HG03575 (cell line): ENCODE measurements at regions not wholly inside any gene's neighbourhood (a gene's known extent, or its start where the extent isn't known, plus 50 kb on each side); places are given as distances from the start of the nearest gene placed in this dataset.
"Not testable (repeated sequence)": the region's sequence is repeated elsewhere in the genome, so short reads cannot be mapped to it uniquely, and the experiment has no call there.

Experiments
- ATAC-seq: cut with Tn5 transposase; IDR thresholded peaks from one replicate; pipeline ENCODE4 v1.9.1; 2021; ENCODE audit not compliant: unreplicated experiment, insufficient number of reproducible peaks, low FRiP score; ENCODE audit errors: extremely low read depth

- no peak for ATAC-seq
These were observed 576.7 kb downstream of the MFSD1 start for GRCh38 chr3:159378396-159379194.

GRCh38 chr3:159380891-159381290, 579.0 kb downstream of the MFSD1 start:
- no peak for ATAC-seq

GRCh38 chr3:159390656-159391212, 588.9 kb downstream of the MFSD1 start:
- no peak for ATAC-seq

- not testable (repeated sequence) for ATAC-seq
These were observed 591.0 kb upstream of the IL12A start for GRCh38 chr3:159397683-159398082.

GRCh38 chr3:159401069-159401468, 587.6 kb upstream of the IL12A start:
- no peak for ATAC-seq

- not testable (repeated sequence) for ATAC-seq
These were observed 578.9 kb upstream of the IL12A start for GRCh38 chr3:159409711-159410110.

- no peak for ATAC-seq
These were observed 575.3 kb upstream of the IL12A start for GRCh38 chr3:159413319-159413718.

GRCh38 chr3:159416856-159417255, 571.8 kb upstream of the IL12A start:
- ATAC-seq: no peak

GRCh38 chr3:159417761-159418160, 570.9 kb upstream of the IL12A start:
- no peak for ATAC-seq

GRCh38 chr3:159418571-159419526, 569.8 kb upstream of the IL12A start:
- ATAC-seq: no peak

- no peak for ATAC-seq
These were observed 558.9 kb upstream of the IL12A start for GRCh38 chr3:159429702-159430101.

- ATAC-seq: no peak
These were observed 555.8 kb upstream of the IL12A start for GRCh38 chr3:159432682-159433340.

- no peak for ATAC-seq
These were observed 549.3 kb upstream of the IL12A start for GRCh38 chr3:159439346-159439745.

GRCh38 chr3:159441279-159441678, 547.4 kb upstream of the IL12A start:
- no peak for ATAC-seq

- no peak for ATAC-seq
These were observed 545.4 kb upstream of the IL12A start for GRCh38 chr3:159443266-159443665.

- no peak for ATAC-seq
These were observed 540.8 kb upstream of the IL12A start for GRCh38 chr3:159447841-159448240.

- ATAC-seq: no peak
These were observed 539.7 kb upstream of the IL12A start for GRCh38 chr3:159448902-159449301.

GRCh38 chr3:159451067-159451466, 537.6 kb upstream of the IL12A start:
- no peak for ATAC-seq

- no peak for ATAC-seq
These were observed 537.2 kb upstream of the IL12A start for GRCh38 chr3:159451482-159451881.
